B cell (primary cell): ENCODE measurements at regions not wholly inside any gene's neighbourhood (a gene's known extent, or its start where the extent isn't known, plus 50 kb on each side); places are given as distances from the start of the nearest gene placed in this dataset.

ENCODE experiments used
- ATAC-seq: fragments of 200-7000 bp; cut with Tn5 transposase; one replicate; pipeline ENCODE4 v1.10.0; 2021; ENCODE audit warnings: low read depth, mild to moderate bottlenecking, moderate number of reproducible peaks, moderate library complexity
- CTCF ChIA-PET: fragments of 350-600 bp; sonication (Branson Sonifier 250); formaldehyde crosslinking; loops from one replicate; lab custom pipeline; 2021; ENCODE audit warnings: antibody characterized with exemption, inconsistent platforms; lab: Charles Lee
- POLR2A ChIA-PET: fragments of 350-600 bp; sonication (Branson Sonifier 250); formaldehyde crosslinking; loops from one replicate; lab custom pipeline; 2021; ENCODE audit warnings: antibody characterized with exemption; lab: Charles Lee
- DNase-seq: peaks from one replicate; pipeline ENCODE4 v3.0.0; 2013
- H2AFZ ChIP-seq: 2 replicates; pipeline ENCODE4 v1.6.1; 2012; ENCODE audit warnings: mild to moderate bottlenecking, low read depth, low read length; ENCODE audit not compliant: insufficient read depth, poor library complexity, severe bottlenecking
- H3K27ac ChIP-seq, 2 donors: 1 replicate in 1 of 2; 2 replicates in 1 of 2; pipeline ENCODE4 v1.5.1; 2012 to 2013; ENCODE audit warnings: low read length in 2 of 2, mild to moderate bottlenecking in 2 of 2, moderate library complexity in 1 of 2
- H3K27me3 ChIP-seq, 4 experiments: fragments of 200-600 bp in 1 of 4; sonication (generic) in 1 of 4; replicated peaks in 1 of 4; 1 replicate in 2 of 4; 2 replicates in 2 of 4; pipeline versions ENCODE4 v1.6.1 to v1.7.0; 2013 to 2016; ENCODE audit warnings: low read length in 3 of 4, mild to moderate bottlenecking in 2 of 4, mixed read lengths in 1 of 4, moderate library complexity in 1 of 4; ENCODE audit not compliant: insufficient read depth in 4 of 4, control insufficient read depth in 3 of 4; ENCODE audit errors: control extremely low read depth in 1 of 4
- H3K36me3 ChIP-seq, 2 experiments: replicated peaks in 1 of 2; 1 replicate in 1 of 2; 2 replicates in 1 of 2; pipeline versions ENCODE4 v1.6.1 to v1.7.1; 2013; ENCODE audit warnings: low read length in 1 of 2; ENCODE audit not compliant: insufficient read depth in 2 of 2, control insufficient read depth in 1 of 2; ENCODE audit errors: control extremely low read depth in 1 of 2, extremely low read depth in 1 of 2
- H3K4me1 ChIP-seq, 2 donors: fragments of 200-600 bp in 1 of 2; sonication (generic) in 1 of 2; 1 replicate in 1 of 2; 2 replicates in 1 of 2; pipeline versions ENCODE4 v1.5.1 to v1.6.1; 2013 to 2017; ENCODE audit warnings: low read length in 2 of 2; ENCODE audit not compliant: control insufficient read depth in 2 of 2, insufficient read depth in 2 of 2
- H3K4me2 ChIP-seq: replicated peaks from 2 replicates; pipeline ENCODE3; 2012; ENCODE audit warnings: mild to moderate bottlenecking, low read depth, low read length; ENCODE audit not compliant: poor library complexity, severe bottlenecking
- H3K4me3 ChIP-seq, 5 experiments: fragments of 200-600 bp in 1 of 5; sonication (generic) in 1 of 5; 1 replicate in 3 of 5; 2 replicates in 2 of 5; pipeline versions ENCODE4 v1.5.1 to v1.7.0; 2011 to 2016; ENCODE audit warnings: low read length in 4 of 5, mild to moderate bottlenecking in 4 of 5, low read depth in 2 of 5, control low read depth in 1 of 5, moderate library complexity in 1 of 5; ENCODE audit not compliant: insufficient read depth in 1 of 5; ENCODE audit errors: control extremely low read depth in 1 of 5, extremely low read depth in 1 of 5
- H3K79me2 ChIP-seq: fragments of 200-600 bp; sonication (generic); one replicate; pipeline ENCODE4 v1.6.0; 2016; ENCODE audit warnings: low read length; ENCODE audit not compliant: control insufficient read depth, insufficient read depth
- H3K9ac ChIP-seq: fragments of 200-600 bp; sonication (generic); 2 replicates; pipeline ENCODE4 v1.6.1; 2017; ENCODE audit warnings: mild to moderate bottlenecking, low read length, moderate library complexity
- H3K9me3 ChIP-seq, 3 donors: one replicate each; pipeline versions ENCODE4 v1.6.1 to v1.7.1; 2013; ENCODE audit warnings: low read length in 2 of 3; ENCODE audit not compliant: control insufficient read depth in 2 of 3, insufficient read depth in 1 of 3; ENCODE audit errors: control extremely low read depth in 1 of 3
- H4K20me1 ChIP-seq: 2 replicates; pipeline ENCODE4 v1.6.0; 2012; ENCODE audit warnings: mild to moderate bottlenecking, low read length; ENCODE audit not compliant: insufficient read depth, control insufficient read depth, poor library complexity, severe bottlenecking
- H3K27ac Mint-ChIP-seq: one replicate; pipeline ENCODE4 v1.8.0; 2021; ENCODE audit warnings: mixed read lengths
- H3K27me3 Mint-ChIP-seq: one replicate; pipeline ENCODE4 v1.8.0; 2021; ENCODE audit warnings: mixed read lengths
- H3K4me1 Mint-ChIP-seq: one replicate; pipeline ENCODE4 v1.8.0; 2021; ENCODE audit warnings: mixed read lengths
- H3K4me3 Mint-ChIP-seq: one replicate; pipeline ENCODE4 v1.8.0; 2021; ENCODE audit warnings: mixed read lengths
- H3K9me3 Mint-ChIP-seq: one replicate; pipeline ENCODE4 v1.8.0; 2022; ENCODE audit warnings: mixed read lengths; ENCODE audit not compliant: insufficient read depth
- CTCF ChIP-seq: fragments of 200-600 bp; IDR thresholded peaks from one replicate; pipeline ENCODE4 v1.8.0; 2022; ENCODE audit warnings: antibody characterized with exemption, mild to moderate bottlenecking
- EZH2 ChIP-seq: IDR thresholded peaks from 2 replicates; pipeline ENCODE4 v1.6.1; 2012; ENCODE audit warnings: borderline replicate concordance, low read depth, mild to moderate bottlenecking, moderate library complexity, low read length; ENCODE audit not compliant: insufficient read depth, poor library complexity, severe bottlenecking
- WGBS: methylation state at CpG from one replicate; pipeline ENCODE4 v1.1.5; 2013; ENCODE audit warnings: missing lambda C conversion rate; ENCODE audit not compliant: insufficient coverage; 5-methylcytosine and 5-hydroxymethylcytosine counted together
- intact Hi-C: fragments of 100-400 bp; cut with micrococcal nuclease; formaldehyde crosslinking; loops from one replicate; pipeline ENCODE4 v1.10.0; 2022

- Histone ChIP-seq H3K79me2 (no peaks in the 10 kb centered on the region), H3K4me2 (no peak overlapping the region), H2AFZ (no peak overlapping the region), H3K27me3 (no peaks in the 10 kb centered on the region), H3K9ac (no peak overlapping the region), H3K9me3 (no peaks in the 10 kb centered on the region), H3K36me3 (no peaks in the 10 kb centered on the region), H3K4me1 (peaks cover 0 to 8% of the 10 kb centered on the region in 2 donors), H3K4me3 (no peak overlapping the region), H4K20me1 (no peaks in the 10 kb centered on the region), H3K27ac (no peak overlapping the region)
- WGBS = 97% methylated on average over 8 of the region's 9 CpGs
- Mint-ChIP-seq H3K9me3 (peaks cover 3% of the 10 kb centered on the region), H3K4me3 (no peak overlapping the region), H3K27ac (no peak overlapping the region), H3K27me3 (peaks cover 5% of the 10 kb centered on the region), H3K4me1 (peaks cover 8% of the 10 kb centered on the region)
- DNase-seq = no peak
- ChIA-PET CTCF (no interaction called here), POLR2A (interaction anchor here (1.2 kb wide), 1 partner anchor 45 kb away, joined by 4 read pairs; no protein-coding TSS in a partner anchor)
- no peak for ATAC-seq
- TF ChIP-seq EZH2 (no peak), CTCF (no peak)
- intact Hi-C loops = no loop called here
Measured at GRCh38 chr2:385061-385460, 97.2 kb upstream of the ALKAL2 start.

GRCh38 chr2:383888-384287 is 96.0 kb upstream of the ALKAL2 start:
- TF ChIP-seq CTCF = no peak
- TF ChIP-seq EZH2 = no peak
- Histone ChIP-seq H3K4me1 (peaks cover 0 to 8% of the 10 kb centered on the region in 2 donors), H3K9ac (no peak overlapping the region), H2AFZ (no peak overlapping the region), H3K27ac (no peak overlapping the region), H3K4me3 (no peak overlapping the region), H3K79me2 (no peaks in the 10 kb centered on the region), H4K20me1 (no peaks in the 10 kb centered on the region), H3K27me3 (no peaks in the 10 kb centered on the region), H3K9me3 (no peaks in the 10 kb centered on the region), H3K4me2 (no peak overlapping the region), H3K36me3 (no peaks in the 10 kb centered on the region)
- peaks cover 5% of the 10 kb centered on the region for H3K27me3 Mint-ChIP-seq
- WGBS = 37% methylated on average over 7 of the region's 10 CpGs
- CTCF ChIA-PET = no interaction called here
- DNase-seq = peak; percentile 32
- peaks cover 8% of the 10 kb centered on the region for H3K4me1 Mint-ChIP-seq
- intact Hi-C loops = no loop called here
- peaks cover 3% of the 10 kb centered on the region for H3K9me3 Mint-ChIP-seq
- POLR2A ChIA-PET = interaction anchor here (1.2 kb wide), 1 partner anchor 46 kb away, joined by 4 read pairs; no protein-coding TSS in a partner anchor
- H3K27ac Mint-ChIP-seq = no peak overlapping the region
- no peak overlapping the region for H3K4me3 Mint-ChIP-seq
- peak; percentile 73 for ATAC-seq
